K562 (cell line): ENCODE measurements at regions not wholly inside any gene's neighbourhood (a gene's known extent, or its start where the extent isn't known, plus 50 kb on each side); places are given as distances from the start of the nearest gene placed in this dataset.

Experiments
- ATAC-seq: fragments of 200-7000 bp; cut with Tn5 transposase; 3 replicates; pipeline ENCODE4 v1.9.1; 2020; ENCODE audit warnings: moderate library complexity
- BruUV-seq: library from RNA; stranded (reverse); fragments of 400-500 nt; replicated peaks from 2 replicates; lab custom pipeline; 2021; lab: Mats Ljungman, UMichigan
- CTCF ChIA-PET: fragments of 300-600 bp; formaldehyde crosslinking; extraction: SDS; loops from one replicate; lab custom pipeline; 2021; ENCODE audit warnings: low intra/inter-chr PET ratio; lab: Yijun Ruan, JAX
- POLR2A ChIA-PET: fragments of 300-600, 350-650 bp; sonication (Branson Sonifier 250); formaldehyde crosslinking; extraction: SDS; loops from one replicate; lab custom pipeline; 2021; ENCODE audit warnings: antibody characterized with exemption, inconsistent platforms; lab: Yijun Ruan, JAX
- DNase-seq, 4 experiments: peaks; one replicate each; pipeline versions ENCODE4 v3.0.0 to v3.0.0-alpha.2; 2011 to 2018; ENCODE audit warnings: low spot score in 3 of 4, mixed read lengths in 3 of 4; ENCODE audit errors: extremely low read depth in 1 of 4
- FAIRE-seq: peaks from 2 replicates; lab custom pipeline; 2011; peaks lifted over from hg19 to GRCh38; lab: Jason Lieb, UNC
- H2AFZ ChIP-seq: 2 replicates; pipeline ENCODE4 v1.6.0; 2011; ENCODE audit warnings: low read depth, low read length, control low read depth, inconsistent platforms
- H3K27ac ChIP-seq: fragments of 200-600 bp; 3 replicates; pipeline ENCODE4 v1.8.0; 2011; ENCODE audit warnings: low read depth, mild to moderate bottlenecking, control low read depth, inconsistent platforms, low read length, moderate library complexity, mixed read lengths; ENCODE audit errors: extremely low read depth
- H3K27me3 ChIP-seq, 2 experiments: fragments of 300-600 bp in 1 of 2; 2 replicates in 1 of 2; 3 replicates in 1 of 2; pipeline versions ENCODE4 v1.6.0 to v1.8.0; 2011; ENCODE audit warnings: inconsistent platforms in 2 of 2, low read length in 2 of 2, mild to moderate bottlenecking in 1 of 2, mixed read lengths in 1 of 2, moderate library complexity in 1 of 2; ENCODE audit not compliant: control insufficient read depth in 2 of 2, insufficient read depth in 2 of 2
- H3K36me3 ChIP-seq: fragments of 300-600 bp; 3 replicates; pipeline ENCODE4 v1.8.0; 2011; ENCODE audit warnings: mild to moderate bottlenecking, low read length, inconsistent platforms; ENCODE audit not compliant: control insufficient read depth, insufficient read depth
- H3K4me1 ChIP-seq, 2 experiments: fragments of 200-600 bp in 1 of 2; replicated peaks in 1 of 2; 2 replicates in 1 of 2; 3 replicates in 1 of 2; pipeline versions ENCODE4 v1.5.1 to v1.8.0; 2011; ENCODE audit warnings: inconsistent platforms in 2 of 2, low read length in 2 of 2, mild to moderate bottlenecking in 1 of 2, mixed read lengths in 1 of 2, moderate library complexity in 1 of 2; ENCODE audit not compliant: control insufficient read depth in 2 of 2, insufficient read depth in 2 of 2
- H3K4me2 ChIP-seq: 2 replicates; pipeline ENCODE4 v1.6.1; 2011; ENCODE audit warnings: low read length, control low read depth, inconsistent platforms, mixed read lengths; ENCODE audit not compliant: insufficient read depth
- H3K4me3 ChIP-seq: fragments of 200-600 bp; sonication (generic), shearing (Covaris generic); 2 replicates; pipeline ENCODE4 v1.5.1; 2016; ENCODE audit warnings: control low read depth, inconsistent platforms
- H3K79me2 ChIP-seq: fragments of 200-600 bp; 3 replicates; pipeline ENCODE4 v1.8.0; 2011; ENCODE audit warnings: low read length, inconsistent platforms; ENCODE audit not compliant: control insufficient read depth, insufficient read depth
- H3K9ac ChIP-seq, 2 experiments: 2 replicates each; pipeline versions ENCODE4 v1.6.0 to v1.6.1; 2011; ENCODE audit warnings: low read depth in 2 of 2, low read length in 2 of 2, control low read depth in 1 of 2, inconsistent platforms in 1 of 2, mild to moderate bottlenecking in 1 of 2, mixed read lengths in 1 of 2; ENCODE audit not compliant: insufficient read depth in 1 of 2
- H3K9me1 ChIP-seq: one replicate; pipeline ENCODE4 v1.6.0; 2011; ENCODE audit warnings: inconsistent platforms, mild to moderate bottlenecking, low read length, moderate library complexity; ENCODE audit not compliant: control insufficient read depth, insufficient read depth
- H3K9me3 ChIP-seq: replicated peaks from 2 replicates; pipeline ENCODE4 v1.5.1; 2011; ENCODE audit warnings: low read depth, low read length, inconsistent platforms; ENCODE audit not compliant: control insufficient read depth, insufficient read depth
- H4K20me1 ChIP-seq: replicated peaks from 2 replicates; pipeline ENCODE4 v1.6.1; 2011; ENCODE audit warnings: low read length, inconsistent platforms, mixed read lengths; ENCODE audit not compliant: control insufficient read depth, insufficient read depth
- ETV6 ChIP-seq, 3 experiments: fragments of 150-350 bp in 1 of 3; sonication (generic) in 1 of 3; formaldehyde crosslinking in 1 of 3; IDR thresholded peaks; 2 replicates each; pipeline versions ENCODE4 v1.6.1 to v1.8.0; 2014 to 2022; ENCODE audit warnings: borderline replicate concordance in 2 of 3, low read depth in 2 of 3, antibody characterized with exemption in 1 of 3, low read length in 1 of 3, mild to moderate bottlenecking in 1 of 3, missing genetic modification reagents in 1 of 3
- FOSL1 ChIP-seq: fragments of 200-800 bp; sonication (Bioruptor generic); conservative IDR thresholded peaks from 2 replicates; pipeline ENCODE4 v1.6.1; 2016; ENCODE audit warnings: missing genetic modification characterization, missing compliant biosample characterization
- HDGF ChIP-seq: fragments of 450-650 bp; IDR thresholded peaks from 2 replicates; pipeline ENCODE4 v1.6.1; 2016
- SPI1 ChIP-seq: IDR thresholded peaks from 2 replicates; pipeline ENCODE4 v1.6.1; 2011; ENCODE audit warnings: low read depth, low read length, control low read depth, borderline replicate concordance
- TAF9B ChIP-seq: fragments of 450-650 bp; IDR thresholded peaks from 2 replicates; pipeline ENCODE4 v1.6.1; 2018; ENCODE audit warnings: mild to moderate bottlenecking; ENCODE audit not compliant: partially characterized antibody
- ZHX1 ChIP-seq: fragments of 150-350 bp; conservative IDR thresholded peaks from 2 replicates; pipeline ENCODE4 v1.6.1; 2014; ENCODE audit warnings: low read length
- WGBS: fragments of 100-300 bp; shearing (Covaris generic); methylation state at CpG from one replicate; pipeline ENCODE4 v1.1.6; 2016; ENCODE audit warnings: low coverage, mixed read lengths; ENCODE audit not compliant: insufficient coverage; ENCODE audit errors: missing lambda C conversion rate; 5-methylcytosine and 5-hydroxymethylcytosine counted together
- in situ Hi-C: fragments of 300-500 bp; cut with MboI; formaldehyde crosslinking; loops from 4 replicates; pipeline ENCODE4 v1.15.0; 2018; ENCODE audit warnings: inconsistent platforms, mixed read lengths
- intact Hi-C: fragments of 100-400 bp; cut with micrococcal nuclease; formaldehyde crosslinking; loops from 2 replicates; pipeline ENCODE4 v1.14.2; 2022

DNA sequence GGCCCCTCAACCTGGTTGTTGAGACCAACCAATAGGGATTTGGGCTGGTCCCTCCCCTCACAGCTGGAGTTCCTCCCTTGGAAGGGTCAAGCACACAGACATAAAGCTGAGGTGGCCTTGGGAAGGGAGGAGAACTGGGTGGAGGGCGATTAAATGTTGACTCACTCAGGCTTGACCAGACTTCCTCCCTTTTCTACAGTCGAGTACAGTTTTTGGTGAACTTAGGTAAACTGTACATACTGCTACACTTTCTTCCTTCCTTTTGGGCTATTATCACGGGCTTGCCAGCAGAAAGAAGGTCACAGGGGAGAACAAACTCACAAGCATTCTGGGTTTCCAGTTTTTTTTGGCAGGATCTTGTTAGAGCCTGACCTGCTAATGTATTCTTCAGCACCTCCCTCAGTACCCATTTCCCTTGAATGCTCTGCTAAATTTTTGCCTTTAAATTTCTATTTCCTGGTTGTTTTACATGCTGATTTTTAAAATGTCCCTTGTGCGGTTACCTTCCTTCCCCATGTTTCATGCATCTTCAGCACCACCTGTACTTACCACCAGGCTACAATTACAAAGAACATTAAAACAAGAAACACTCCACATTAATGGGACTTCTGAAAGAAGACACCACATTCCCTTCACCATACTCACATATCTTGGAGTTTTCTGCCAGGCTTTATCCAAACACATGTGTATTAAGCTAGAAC, 135.2 kb upstream of the RASGEF1B start:
- intact Hi-C loops: no loop called here
- H3K27ac ChIP-seq: no peak overlapping the region
- POLR2A ChIA-PET: no interaction called here

More for the DNA sequence above, 135.2 kb upstream of the RASGEF1B start:
- FAIRE-seq (peak; percentile 40), ATAC-seq (peak; percentile 35; the same call in 1 of the 3 replicates), DNase-seq (peak in 2 of 4 experiments; percentile 11 to 27)
- H3K9me3 ChIP-seq: no peaks in the 10 kb centered on the region
- H3K4me3 ChIP-seq: no peak overlapping the region
- WGBS: 0% methylated on average over 3 of the region's 4 CpGs
- H3K4me2 ChIP-seq: no peak overlapping the region; the same call in 1 of the 2 replicates
- H4K20me1 ChIP-seq: no peaks in the 10 kb centered on the region
- no peaks in the 10 kb centered on the region for H3K79me2 ChIP-seq
- H3K9ac ChIP-seq: no peak overlapping the region
- no peaks in the 10 kb centered on the region for H3K27me3 ChIP-seq
- H3K4me1 ChIP-seq: no peaks in the 10 kb centered on the region
- no peaks in the 10 kb centered on the region for H3K9me1 ChIP-seq
- TF ChIP-seq ZHX1: no peak
- no peak for TF ChIP-seq HDGF
- TF ChIP-seq SPI1: 0 out of 2 replicates have a peak, but pooled peaks have one; percentile 57
- peak; percentile 66; the same call in 1 of the 2 replicates for TF ChIP-seq FOSL1
- TF ChIP-seq TAF9B: no peak
- TF ChIP-seq ETV6 (IDR thresholded peaks at IDR 0.05; ENCODE audit: borderline replicate concordance in 1 of 2, low read depth in 2 of 2, low read length in 1 of 2): no peak
- TF ChIP-seq ETV6 (CRISPR knock-in tag; IDR thresholded peaks at IDR 0.05; ENCODE audit: borderline replicate concordance): no peak
- CTCF ChIA-PET: no interaction called here
- H2AFZ ChIP-seq: peak overlapping the region; percentile 45; the same call in 1 of the 2 replicates
- H3K36me3 ChIP-seq: no peaks in the 10 kb centered on the region
- no TSS peak for BruUV-seq
- in situ Hi-C loops: no loop called here
